Fibroblast of skin of right biceps (primary cell): ENCODE measurements at regions not wholly inside any gene's neighbourhood (a gene's known extent, or its start where the extent isn't known, plus 50 kb on each side); places are given as distances from the start of the nearest gene placed in this dataset.
"Not testable (repeated sequence)": the region's sequence is repeated elsewhere in the genome, so short reads cannot be mapped to it uniquely, and the experiment has no call there.

Experiments
- DNase-seq: peaks from one replicate; pipeline ENCODE4 v3.0.0-alpha.2; 2013

DNA sequence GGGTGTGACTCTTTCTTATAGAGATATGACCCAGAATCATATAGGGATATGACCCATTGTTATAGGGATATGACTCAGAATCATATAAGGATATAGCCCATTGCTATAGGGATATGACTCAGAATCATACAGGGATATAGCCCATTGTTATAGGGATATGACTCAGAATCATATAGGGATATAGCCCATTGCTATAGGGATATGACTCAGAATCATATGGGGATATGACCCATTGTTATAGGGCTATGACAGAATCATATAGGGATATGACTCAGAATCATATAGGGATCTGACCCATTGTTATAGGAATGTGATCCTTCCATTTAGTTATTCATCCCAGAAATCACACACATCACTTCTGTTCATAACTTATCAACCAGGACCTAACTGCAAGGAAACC is 312.2 kb upstream of the ADARB2 start:
- no peak for DNase-seq

GRCh38 chr10:2048337-2048973 is 311.1 kb upstream of the ADARB2 start:
- DNase-seq: no peak

- DNase-seq: no peak
These were observed 310.4 kb upstream of the ADARB2 start for GRCh38 chr10:2047679-2048078.

DNA sequence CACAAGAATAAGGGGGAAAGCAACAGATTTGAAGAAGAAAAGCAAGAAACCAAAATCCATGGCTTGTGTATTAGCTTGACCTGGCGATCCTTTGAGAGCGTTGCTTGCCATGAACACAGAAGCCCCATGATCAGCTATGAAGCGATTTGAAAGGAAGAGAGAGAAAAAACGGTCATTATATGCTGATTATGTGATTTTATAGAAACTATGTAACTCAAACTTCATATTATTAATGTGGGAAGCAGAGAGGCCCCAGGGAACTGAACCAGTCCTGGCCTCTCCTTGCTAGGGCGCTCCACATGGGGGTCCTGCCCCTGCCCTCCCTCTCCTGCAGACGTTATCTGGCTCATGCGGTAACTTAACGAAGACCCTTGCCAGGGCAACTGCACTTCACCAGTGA is 306.1 kb upstream of the ADARB2 start:
- DNase-seq: no peak

- DNase-seq: no peak
These were observed 300.7 kb upstream of the ADARB2 start for GRCh38 chr10:2038036-2038435.

GRCh38 chr10:2037246-2037645 is 299.9 kb upstream of the ADARB2 start:
- no peak for DNase-seq

GRCh38 chr10:2036209-2036608 is 298.9 kb upstream of the ADARB2 start:
- DNase-seq: no peak

GRCh38 chr10:2030046-2030445 is 292.7 kb upstream of the ADARB2 start:
- DNase-seq: no peak

- no peak for DNase-seq
These were observed 289.6 kb upstream of the ADARB2 start for GRCh38 chr10:2026936-2027335.

DNA sequence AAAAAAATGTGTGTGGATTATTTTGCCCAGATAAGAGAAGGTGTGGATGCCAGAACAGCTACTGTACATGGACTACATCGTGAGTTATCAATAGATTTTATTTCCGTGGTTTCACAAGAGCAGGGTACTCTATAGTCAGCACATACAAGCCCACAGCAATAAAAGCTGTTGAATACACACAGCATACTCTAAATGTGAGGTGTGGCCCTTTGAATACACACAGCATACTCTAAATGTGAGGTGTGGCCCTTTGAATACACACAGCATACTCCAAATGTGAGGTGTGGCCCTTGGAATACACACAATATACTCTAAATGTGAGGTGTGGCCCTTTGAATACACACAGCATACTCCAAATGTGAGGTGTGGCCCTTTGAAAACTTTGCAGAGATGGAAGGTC is 287.4 kb upstream of the ADARB2 start:
- DNase-seq: not testable (repeated sequence)

GRCh38 chr10:2023687-2024086 is 286.4 kb upstream of the ADARB2 start:
- no peak for DNase-seq

DNA sequence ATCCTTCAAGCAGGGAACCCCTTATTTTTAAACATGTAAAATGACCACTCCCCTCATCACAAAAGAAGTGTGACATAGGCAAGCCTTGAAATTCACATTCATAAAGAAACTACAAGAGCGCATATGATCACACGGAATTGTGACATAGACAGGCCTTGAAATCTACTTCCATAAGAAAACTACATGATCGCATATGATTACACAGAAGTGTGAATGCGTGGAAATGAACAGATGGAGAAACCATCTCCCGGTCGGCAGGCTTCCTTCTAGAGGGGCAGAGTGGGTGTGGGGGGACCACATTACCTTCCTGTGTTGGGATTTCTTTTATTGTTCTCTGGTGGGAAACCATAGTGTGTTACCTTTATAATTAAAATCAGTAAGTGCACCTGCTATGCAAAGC is 285.1 kb upstream of the ADARB2 start:
- DNase-seq: no peak

DNA sequence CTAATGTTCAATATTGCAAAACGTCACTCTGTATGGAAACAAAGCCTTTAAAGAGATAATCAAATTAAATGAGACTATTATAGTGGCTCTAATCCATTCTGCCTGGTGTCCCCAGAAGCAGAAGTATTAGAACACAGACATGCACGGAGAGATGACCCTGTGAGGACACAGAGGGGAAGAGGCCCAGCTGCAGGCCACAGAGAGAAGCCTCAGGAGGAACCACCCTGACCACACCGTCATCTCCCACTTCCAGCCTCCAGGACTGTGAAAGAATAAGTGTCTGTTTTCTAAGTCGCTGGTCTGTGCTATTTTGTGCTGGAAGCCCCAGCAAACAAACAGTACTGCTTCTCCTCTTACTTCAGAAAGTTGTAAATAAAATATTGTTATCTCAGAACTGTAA is 283.5 kb upstream of the ADARB2 start:
- DNase-seq: no peak

- DNase-seq: no peak
These were observed 282.5 kb upstream of the ADARB2 start for GRCh38 chr10:2019803-2020202.

- DNase-seq: no peak
These were observed 282.0 kb upstream of the ADARB2 start for GRCh38 chr10:2019281-2019680.

- DNase-seq: no peak
These were observed 277.2 kb upstream of the ADARB2 start for GRCh38 chr10:2014541-2014940.

DNA sequence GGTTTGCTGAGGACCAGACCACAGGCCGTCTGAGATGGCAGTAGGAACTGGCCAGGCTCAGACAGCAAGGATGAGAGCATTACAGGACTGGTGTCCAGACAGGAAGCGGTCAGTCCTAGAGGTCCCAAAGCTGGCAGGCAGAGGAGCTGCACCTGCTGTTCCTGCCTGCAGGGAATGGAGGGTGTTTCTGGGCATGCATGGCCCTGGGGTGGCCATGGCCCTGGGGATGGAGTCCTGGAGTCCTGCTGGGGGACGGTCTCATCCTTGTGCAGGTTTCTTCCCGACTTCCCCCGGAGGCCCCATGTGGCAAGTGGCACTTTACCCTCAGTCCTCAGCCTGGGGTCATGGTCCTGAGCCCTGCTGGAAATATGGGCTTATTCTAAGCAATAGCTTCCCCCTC is 274.9 kb upstream of the ADARB2 start:
- DNase-seq: no peak

GRCh38 chr10:2011106-2011716 is 273.9 kb upstream of the ADARB2 start:
- DNase-seq: no peak

DNA sequence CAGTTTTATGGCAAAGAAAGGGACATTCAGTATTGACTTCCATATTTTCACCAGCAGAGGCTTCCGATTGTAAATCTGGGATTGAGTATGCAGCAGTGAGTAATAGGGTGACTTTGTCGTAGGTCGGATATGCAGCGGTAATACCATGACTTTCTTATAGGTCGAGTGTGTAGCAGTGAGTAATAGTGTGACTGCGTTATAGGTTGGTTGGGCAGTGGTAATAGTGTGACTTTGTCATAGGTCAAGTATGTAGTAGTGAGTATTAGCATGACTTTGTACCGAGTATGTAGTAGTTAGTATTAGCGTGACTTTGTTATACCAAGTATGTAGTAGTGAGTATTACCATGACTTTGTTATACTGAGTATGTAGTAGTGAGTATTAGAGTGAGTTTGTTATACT is 268.2 kb upstream of the ADARB2 start:
- DNase-seq: no peak

GRCh38 chr10:1992930-1993329 is 255.6 kb upstream of the ADARB2 start:
- no peak for DNase-seq

DNA sequence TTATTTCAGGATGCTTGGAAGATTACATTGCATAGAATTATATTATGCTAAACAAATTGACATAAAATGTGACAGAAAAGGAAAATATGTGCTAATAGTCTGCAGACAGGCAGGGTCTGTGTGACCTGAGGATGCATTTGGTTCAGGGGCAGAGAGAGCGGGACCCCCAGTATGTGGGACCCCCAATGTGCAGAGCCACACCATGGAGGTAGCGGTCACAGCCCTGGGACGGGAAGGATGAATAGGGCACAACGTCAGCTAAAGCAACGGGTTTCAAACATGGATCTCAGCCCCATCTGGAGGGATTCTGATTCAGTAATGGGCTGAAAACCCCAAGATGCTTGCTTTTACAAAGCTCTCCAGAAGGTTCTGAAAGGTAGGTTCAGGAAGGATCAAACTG is 251.8 kb upstream of the ADARB2 start:
- DNase-seq: no peak

GRCh38 chr10:1981976-1982375 is 244.7 kb upstream of the ADARB2 start:
- DNase-seq: no peak

- no peak for DNase-seq
These were observed 243.1 kb upstream of the ADARB2 start for GRCh38 chr10:1980459-1980858.

GRCh38 chr10:1978584-1978983 is 241.3 kb upstream of the ADARB2 start:
- DNase-seq: no peak

DNA sequence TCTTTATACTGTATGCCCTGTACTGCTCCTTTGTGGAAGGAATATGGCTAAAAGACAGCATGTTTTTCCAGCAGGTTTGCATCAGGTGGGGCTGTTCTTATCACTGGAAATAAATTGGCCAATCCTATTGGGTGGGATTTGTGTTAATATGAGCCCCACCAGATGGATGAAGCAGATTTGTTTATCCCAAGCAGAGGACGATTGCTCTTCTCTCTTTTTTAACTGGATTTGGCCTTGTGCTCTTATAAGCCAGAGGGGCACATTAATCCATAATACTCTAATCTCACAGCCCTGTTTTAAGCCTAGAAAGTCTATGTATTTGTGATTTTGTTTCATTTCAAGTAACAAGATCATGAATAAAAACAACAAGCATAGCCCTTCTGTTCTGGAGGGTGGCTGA is 240.1 kb upstream of the ADARB2 start:
- no peak for DNase-seq
